ENCODE measurements at regions not wholly inside any gene's neighbourhood (a gene's known extent, or its start where the extent isn't known, plus 50 kb on each side); places are given as distances from the start of the nearest gene placed in this dataset.

- no peak for TF ChIP-seq HNF4A (conservative IDR thresholded peaks at IDR 0.05)
- TF ChIP-seq JUND (IDR thresholded peaks at IDR 0.05): no peak
- TF ChIP-seq EGR1 (IDR thresholded peaks at IDR 0.05; ENCODE audit: low read depth in 2 of 2): no peak
Measured at GRCh38 chr5:173835661-173836060, 52.5 kb upstream of the CPEB4 start (continued).

GRCh38 chr5:173837654-173838053, 50.5 kb upstream of the CPEB4 start:
- Histone ChIP-seq H3K27me3 (ENCODE audit: control insufficient read depth in 4 of 4, insufficient read depth in 4 of 4, low read length in 3 of 4) (no peaks in the 10 kb centered on the region), H3K27ac (ENCODE audit: low read depth in 1 of 2, low read length in 2 of 2) (no peak overlapping the region), H3K36me3 (ENCODE audit: control insufficient read depth in 4 of 4, insufficient read depth in 3 of 4, low read depth in 1 of 4, low read length in 3 of 4) (no peaks in the 10 kb centered on the region), H3K4me1 (ENCODE audit: control insufficient read depth in 4 of 4, insufficient read depth in 4 of 4, low read length in 3 of 4) (peaks cover 0 to 2% (median 0%) of the 10 kb centered on the region in 4 donors), H3K9me3 (ENCODE audit: control insufficient read depth in 4 of 4, low read length in 3 of 4) (no peaks in the 10 kb centered on the region), H3K9ac (ENCODE audit: low read depth in 1 of 2, low read length in 2 of 2) (no peak overlapping the region), H3K4me3 (ENCODE audit: low read depth in 1 of 3, low read length in 3 of 3) (no peak overlapping the region)
- no peak for DNase-seq (ENCODE audit: low spot score)
- no peak for TF ChIP-seq RAD21 (IDR thresholded peaks at IDR 0.05)
- no peak for TF ChIP-seq ATF3 (IDR thresholded peaks at IDR 0.05)
- no peak for TF ChIP-seq FOXA1 (IDR thresholded peaks at IDR 0.05)
- no peak for TF ChIP-seq MAX (IDR thresholded peaks at IDR 0.05)
- WGBS: 98% methylated on average over 3 of the region's 3 CpGs

All from liver (tissue), 7 donors.